HG02981 (cell line): ENCODE measurements at regions not wholly inside any gene's neighbourhood (a gene's known extent, or its start where the extent isn't known, plus 50 kb on each side); places are given as distances from the start of the nearest gene placed in this dataset.

Experiments used
- ATAC-seq: cut with Tn5 transposase; IDR thresholded peaks from one replicate; pipeline ENCODE4 v1.9.1; 2021; ENCODE audit warnings: mild to moderate bottlenecking, moderate library complexity; ENCODE audit not compliant: unreplicated experiment

- no peak for ATAC-seq
Observed at GRCh38 chr10:44326474-44327030, 58.3 kb downstream of the CXCL12 start.

- no peak for ATAC-seq
Observed at GRCh38 chr10:44325596-44326307, 59.1 kb downstream of the CXCL12 start.

GRCh38 chr10:44325157-44325556 lies 59.7 kb downstream of the CXCL12 start:
- no peak for ATAC-seq

- ATAC-seq, result no peak
Observed at GRCh38 chr10:44323838-44324237, 61.1 kb downstream of the CXCL12 start.

GRCh38 chr10:44322137-44322536 lies 62.8 kb downstream of the CXCL12 start:
- ATAC-seq, result no peak

- no peak for ATAC-seq
Observed at GRCh38 chr10:44320756-44321155, 64.1 kb downstream of the CXCL12 start.

GRCh38 chr10:44317856-44318255 lies 67.0 kb downstream of the CXCL12 start:
- ATAC-seq, result no peak

GRCh38 chr10:44316922-44317215 lies 68.0 kb downstream of the CXCL12 start:
- ATAC-seq, result no peak

- no peak for ATAC-seq
Observed at GRCh38 chr10:44316187-44316921, 68.5 kb downstream of the CXCL12 start.

GRCh38 chr10:44314802-44315460 lies 70.0 kb downstream of the CXCL12 start:
- ATAC-seq, result no peak

- no peak for ATAC-seq
Observed at GRCh38 chr10:44313761-44314165, 71.1 kb downstream of the CXCL12 start.

- ATAC-seq, result no peak
Observed at GRCh38 chr10:44312401-44312800, 72.5 kb downstream of the CXCL12 start.

- ATAC-seq, result no peak
Observed at GRCh38 chr10:44311563-44312051, 73.3 kb downstream of the CXCL12 start.

GRCh38 chr10:44310762-44311562 lies 73.9 kb downstream of the CXCL12 start:
- ATAC-seq, result peak; percentile 86

GRCh38 chr10:44309939-44310761 lies 74.7 kb downstream of the CXCL12 start:
- ATAC-seq, result no peak

GRCh38 chr10:44309361-44309760 lies 75.5 kb downstream of the CXCL12 start:
- no peak for ATAC-seq

GRCh38 chr10:44308935-44309334 lies 76.0 kb downstream of the CXCL12 start:
- ATAC-seq, result no peak

GRCh38 chr10:44307691-44308090 lies 77.2 kb downstream of the CXCL12 start:
- ATAC-seq, result no peak

- ATAC-seq, result no peak
Observed at GRCh38 chr10:44306762-44307161, 78.1 kb downstream of the CXCL12 start.

GRCh38 chr10:44306147-44306710 lies 78.7 kb downstream of the CXCL12 start:
- no peak for ATAC-seq
